SK-N-MC (cell line): ENCODE measurements at regions not wholly inside any gene's neighbourhood (a gene's known extent, or its start where the extent isn't known, plus 50 kb on each side); places are given as distances from the start of the nearest gene placed in this dataset.

Source experiments
- EZH2 ChIP-seq: fragments of 200-600 bp; sonication (generic); IDR thresholded peaks from one replicate; pipeline ENCODE4 v1.6.1; 2017; ENCODE audit warnings: antibody characterized with exemption
- POLR2AphosphoS5 ChIP-seq: IDR thresholded peaks from 2 replicates; pipeline ENCODE4 v1.6.1; 2012; ENCODE audit warnings: mild to moderate bottlenecking, low read depth, low read length, borderline replicate concordance

GRCh38 chr9:108178318-108178717, 677.5 kb downstream of the ACTL7B start:
- no peak for TF ChIP-seq POLR2AphosphoS5
- TF ChIP-seq EZH2, result no peak
